ENCODE measurements at regions not wholly inside any gene's neighbourhood (a gene's known extent, or its start where the extent isn't known, plus 50 kb on each side); places are given as distances from the start of the nearest gene placed in this dataset.

DNA sequence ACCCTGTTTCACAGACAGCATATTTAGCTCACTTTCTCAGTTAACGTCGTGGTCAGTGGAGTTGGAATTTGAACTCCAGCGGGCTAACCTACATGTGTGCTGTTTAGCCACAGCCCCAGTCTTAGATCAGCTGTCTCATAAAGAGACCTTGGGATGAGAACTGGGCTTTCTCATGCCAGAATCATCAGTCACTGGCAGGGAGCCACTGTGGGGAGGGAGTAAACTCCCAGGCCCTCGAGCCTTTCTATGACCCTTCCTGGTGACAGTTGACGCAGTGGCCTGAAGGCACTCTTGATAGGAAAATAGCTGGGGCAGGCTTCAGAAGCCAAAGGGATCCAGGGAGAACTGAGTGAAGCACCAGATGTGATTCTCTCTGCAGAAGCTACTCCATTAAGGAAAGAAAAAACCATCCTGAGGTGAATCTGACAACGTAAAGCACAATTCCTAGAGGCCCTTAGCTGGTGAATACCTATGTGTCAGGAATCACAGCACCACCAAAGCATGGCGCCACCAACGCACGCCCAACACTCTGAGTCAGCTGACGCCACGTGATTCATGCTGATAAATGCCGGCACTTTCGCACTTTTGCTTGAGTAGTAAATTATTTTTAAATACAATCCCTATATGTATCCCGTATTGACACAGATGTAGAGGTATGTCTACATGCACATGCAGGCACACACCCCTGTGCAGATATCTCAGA, 279.6 kb upstream of the TMEM132C start:
- DNase-seq: no peak
- H3K27ac ChIP-seq: no peak overlapping the region
- H3K27me3 ChIP-seq: no peaks in the 10 kb centered on the region
- no peaks in the 10 kb centered on the region for H3K9me3 ChIP-seq
- no peaks in the 10 kb centered on the region for H3K36me3 ChIP-seq
- ATAC-seq: no peak
- intact Hi-C loops (cut with DNase I): no loop called here
- TF ChIP-seq, protein P1, sequence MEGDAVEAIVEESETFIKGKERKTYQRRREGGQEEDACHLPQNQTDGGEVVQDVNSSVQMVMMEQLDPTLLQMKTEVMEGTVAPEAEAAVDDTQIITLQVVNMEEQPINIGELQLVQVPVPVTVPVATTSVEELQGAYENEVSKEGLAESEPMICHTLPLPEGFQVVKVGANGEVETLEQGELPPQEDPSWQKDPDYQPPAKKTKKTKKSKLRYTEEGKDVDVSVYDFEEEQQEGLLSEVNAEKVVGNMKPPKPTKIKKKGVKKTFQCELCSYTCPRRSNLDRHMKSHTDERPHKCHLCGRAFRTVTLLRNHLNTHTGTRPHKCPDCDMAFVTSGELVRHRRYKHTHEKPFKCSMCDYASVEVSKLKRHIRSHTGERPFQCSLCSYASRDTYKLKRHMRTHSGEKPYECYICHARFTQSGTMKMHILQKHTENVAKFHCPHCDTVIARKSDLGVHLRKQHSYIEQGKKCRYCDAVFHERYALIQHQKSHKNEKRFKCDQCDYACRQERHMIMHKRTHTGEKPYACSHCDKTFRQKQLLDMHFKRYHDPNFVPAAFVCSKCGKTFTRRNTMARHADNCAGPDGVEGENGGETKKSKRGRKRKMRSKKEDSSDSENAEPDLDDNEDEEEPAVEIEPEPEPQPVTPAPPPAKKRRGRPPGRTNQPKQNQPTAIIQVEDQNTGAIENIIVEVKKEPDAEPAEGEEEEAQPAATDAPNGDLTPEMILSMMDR (IDR thresholded peaks at IDR 0.05): no peak
- no peaks in the 10 kb centered on the region for H3K4me1 ChIP-seq
- H3K4me3 ChIP-seq: no peak overlapping the region

DNA sequence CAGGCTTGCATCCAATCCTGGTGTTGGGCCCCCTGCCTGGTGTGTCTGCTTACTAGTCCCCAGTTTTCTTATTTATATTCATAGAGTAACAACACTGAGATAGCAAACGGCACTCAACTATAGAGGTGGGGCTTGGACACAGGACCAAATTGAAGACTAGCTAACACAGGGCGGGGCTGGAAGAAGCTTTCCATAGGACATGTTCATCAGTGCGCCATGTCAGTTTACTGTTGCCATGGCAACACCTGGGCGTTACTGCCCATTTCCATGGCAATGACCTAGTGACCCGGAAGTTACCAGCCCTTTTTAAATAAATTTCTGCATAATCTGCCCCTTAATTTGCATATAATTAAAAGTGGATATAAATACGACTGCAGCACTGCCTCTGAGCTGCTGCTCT, 275.5 kb upstream of the TMEM132C start:
- TF ChIP-seq, protein P1 (IDR thresholded peaks at IDR 0.05): no peak
- H3K4me1 ChIP-seq: no peaks in the 10 kb centered on the region
- no peak overlapping the region for H3K4me3 ChIP-seq
- intact Hi-C loops (cut with DNase I): no loop called here
- ATAC-seq (no peak), DNase-seq (no peak)
- no peaks in the 10 kb centered on the region for H3K9me3 ChIP-seq
- H3K27me3 ChIP-seq: no peaks in the 10 kb centered on the region
- H3K27ac ChIP-seq: no peak overlapping the region
- H3K36me3 ChIP-seq: no peaks in the 10 kb centered on the region

DNA sequence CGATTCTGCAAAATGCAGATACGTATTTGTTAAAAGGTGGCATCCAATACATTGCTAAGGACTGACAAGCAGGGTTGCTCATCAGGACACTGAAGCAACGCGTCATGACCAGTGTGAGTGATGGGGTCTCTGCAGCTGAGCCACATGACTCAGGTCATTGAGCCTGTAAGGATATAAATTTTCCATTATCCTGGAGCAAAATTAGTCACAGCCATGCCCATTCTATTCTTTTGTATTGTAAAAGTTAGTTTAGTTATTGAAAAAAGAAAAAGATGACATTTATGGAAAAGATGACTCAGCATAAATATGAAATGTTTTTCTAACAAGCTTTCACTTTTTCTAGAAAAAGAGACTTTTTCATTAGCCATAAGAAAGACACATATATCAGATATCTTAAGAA, 268.0 kb upstream of the TMEM132C start:
- no peaks in the 10 kb centered on the region for H3K27me3 ChIP-seq

DNA sequence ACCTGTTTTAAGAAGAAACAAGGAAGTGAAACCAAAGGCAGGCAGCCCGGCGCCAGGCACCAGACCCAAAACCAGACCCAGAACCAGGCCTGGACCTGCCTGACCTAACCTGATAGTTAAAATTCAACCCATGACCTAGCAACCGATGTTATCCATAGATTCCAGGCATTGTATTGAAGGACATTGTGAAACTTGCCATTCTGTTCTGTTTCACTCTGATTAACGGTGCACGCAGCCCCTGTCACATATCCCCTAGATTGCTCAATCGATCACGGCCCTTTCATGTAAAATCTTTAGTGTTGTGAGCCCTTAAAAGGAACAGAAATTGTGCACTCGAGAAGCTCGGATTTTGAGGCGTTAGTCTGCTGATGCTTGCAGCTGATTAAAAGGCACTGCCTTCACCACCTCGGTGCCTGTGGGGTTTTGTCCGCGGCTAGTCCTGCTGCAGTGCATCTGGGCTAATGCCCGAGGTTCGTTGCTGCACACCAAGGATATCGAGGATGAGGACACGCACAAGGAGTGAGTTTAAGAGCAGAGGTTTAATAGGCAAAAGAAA, 262.5 kb upstream of the TMEM132C start:
- TF ChIP-seq, protein P1 (IDR thresholded peaks at IDR 0.05): no peak
- H3K27me3 ChIP-seq: no peaks in the 10 kb centered on the region
- no peak overlapping the region for H3K4me3 ChIP-seq
- no peaks in the 10 kb centered on the region for H3K4me1 ChIP-seq
- H3K36me3 ChIP-seq: no peaks in the 10 kb centered on the region
- DNase-seq: no peak
- ATAC-seq: no peak
- H3K27ac ChIP-seq: no peak overlapping the region
- H3K9me3 ChIP-seq: no peaks in the 10 kb centered on the region
- intact Hi-C loops (cut with DNase I): no loop called here

More for the DNA sequence above, 268.0 kb upstream of the TMEM132C start:
- no peaks in the 10 kb centered on the region for H3K9me3 ChIP-seq
- DNase-seq (no peak), ATAC-seq (no peak)
- no peak overlapping the region for H3K27ac ChIP-seq
- TF ChIP-seq, protein P1 (IDR thresholded peaks at IDR 0.05): no peak
- no peaks in the 10 kb centered on the region for H3K36me3 ChIP-seq
- intact Hi-C loops (cut with DNase I): no loop called here
- H3K4me1 ChIP-seq: no peaks in the 10 kb centered on the region
- no peak overlapping the region for H3K4me3 ChIP-seq

DNA sequence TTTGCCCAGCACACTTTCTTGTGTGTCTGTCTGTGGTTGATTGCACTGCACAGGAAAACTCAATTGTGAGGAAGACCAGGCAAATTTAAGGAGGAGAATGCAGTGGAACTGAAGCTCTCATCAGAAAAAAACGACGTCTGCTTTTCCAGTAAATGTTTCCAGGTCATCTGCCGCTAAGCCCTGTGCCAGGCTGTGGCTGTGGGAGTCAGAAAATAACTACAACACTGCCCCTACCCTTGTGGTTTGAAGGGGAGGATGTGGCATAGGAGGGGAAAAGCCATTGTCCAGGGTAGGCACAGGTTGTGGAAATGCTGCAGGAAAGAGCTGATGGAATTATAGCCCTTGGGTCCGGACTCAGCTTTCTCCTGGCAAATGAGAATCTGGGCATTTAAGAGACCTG, 259.7 kb upstream of the TMEM132C start:
- intact Hi-C loops (cut with DNase I): no loop called here
- TF ChIP-seq, protein P1 (IDR thresholded peaks at IDR 0.05): no peak
- ATAC-seq: no peak

More for the DNA sequence above, 259.7 kb upstream of the TMEM132C start:
- no peak overlapping the region for H3K27ac ChIP-seq
- no peaks in the 10 kb centered on the region for H3K4me1 ChIP-seq
- H3K36me3 ChIP-seq: no peaks in the 10 kb centered on the region
- H3K27me3 ChIP-seq: no peaks in the 10 kb centered on the region
- no peak for DNase-seq
- no peaks in the 10 kb centered on the region for H3K9me3 ChIP-seq
- no peak overlapping the region for H3K4me3 ChIP-seq

Measured in upper lobe of right lung (tissue), 1 donor.